GM19463 (cell line): ENCODE measurements at regions not wholly inside any gene's neighbourhood (a gene's known extent, or its start where the extent isn't known, plus 50 kb on each side); places are given as distances from the start of the nearest gene placed in this dataset.
"Not testable (repeated sequence)": the region's sequence is repeated elsewhere in the genome, so short reads cannot be mapped to it uniquely, and the experiment has no call there.

Experiments
- ATAC-seq: cut with Tn5 transposase; IDR thresholded peaks from one replicate; pipeline ENCODE4 v1.9.1; 2021; ENCODE audit warnings: mild to moderate bottlenecking, moderate library complexity; ENCODE audit not compliant: unreplicated experiment

- peak; percentile 84 for ATAC-seq
Measured at GRCh38 chr2:64932371-64933216, 56.6 kb upstream of the SLC1A4 start.

- ATAC-seq, result no peak
Measured at GRCh38 chr2:64934530-64934929, 54.7 kb upstream of the SLC1A4 start.

- ATAC-seq, result no peak
Measured at GRCh38 chr2:64936809-64937208, 52.4 kb upstream of the SLC1A4 start.

GRCh38 chr2:64937314-64937686 lies 51.9 kb upstream of the SLC1A4 start:
- ATAC-seq, result not testable (repeated sequence)

GRCh38 chr2:64937687-64938491 lies 51.3 kb upstream of the SLC1A4 start:
- peak; percentile 59 for ATAC-seq

DNA sequence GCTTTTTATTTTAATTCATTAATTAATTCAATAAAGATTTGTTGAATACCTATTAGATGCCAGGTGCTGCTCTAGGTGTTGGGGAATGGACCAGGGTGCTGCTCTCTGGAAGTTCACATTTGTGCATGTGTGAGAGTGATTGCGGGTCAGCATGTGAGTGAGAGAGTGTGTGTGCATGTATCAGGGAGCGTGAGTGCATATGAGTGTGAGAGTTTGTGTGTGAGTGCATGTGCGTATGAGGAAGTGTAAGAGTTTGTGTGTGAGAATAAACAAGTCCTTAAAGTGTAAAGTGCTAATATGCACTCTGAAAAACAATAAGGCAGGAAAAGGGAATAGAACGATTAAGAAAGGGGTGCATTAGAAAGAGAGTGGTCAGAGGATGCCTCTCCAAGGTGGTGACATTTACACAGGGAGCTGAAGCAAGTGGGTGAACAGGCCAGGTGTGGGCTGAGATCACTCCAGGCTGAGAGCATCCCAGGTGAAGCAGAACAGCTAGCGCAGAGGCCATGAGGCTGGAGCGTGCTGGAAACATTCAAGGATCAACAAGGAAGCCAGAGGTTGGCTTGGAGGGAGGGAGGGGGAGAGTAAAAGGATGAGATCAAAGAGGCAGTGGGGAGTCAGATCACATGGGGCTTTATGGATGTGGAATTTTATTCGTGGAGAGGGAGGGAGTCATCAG lies 50.5 kb upstream of the SLC1A4 start:
- no peak for ATAC-seq

GRCh38 chr2:64939332-64939917 lies 49.8 kb upstream of the SLC1A4 start:
- peak; percentile 53 for ATAC-seq
